ENCODE measurements at regions not wholly inside any gene's neighbourhood (a gene's known extent, or its start where the extent isn't known, plus 50 kb on each side); places are given as distances from the start of the nearest gene placed in this dataset.

- Histone ChIP-seq H3K9me3 (ENCODE audit: control insufficient read depth, insufficient read depth, low read depth, low read length) (no peaks in the 10 kb centered on the region), H3K36me3 (ENCODE audit: control insufficient read depth in 2 of 2, insufficient read depth in 1 of 2, low read length in 2 of 2) (no peaks in the 10 kb centered on the region), H3K4me3 (ENCODE audit: low read depth, low read length) (no peak overlapping the region), H3K27ac (ENCODE audit: extremely low read depth, low read depth, low read length) (no peak overlapping the region), H3K4me1 (ENCODE audit: control insufficient read depth, insufficient read depth, low read length) (no peaks in the 10 kb centered on the region)
- ChIA-PET POLR2A (no interaction called here), CTCF (no interaction called here)
- TF ChIP-seq PRDM6 (tag by site-specific recombination; IDR thresholded peaks at IDR 0.05): no peak
- TF ChIP-seq BCL11B (tag by site-specific recombination; IDR thresholded peaks at IDR 0.05; ENCODE audit: low read depth): no peak
- TF ChIP-seq ZNF175 (tag by site-specific recombination; IDR thresholded peaks at IDR 0.05): no peak
- no peak for TF ChIP-seq ZNF561 (tag by site-specific recombination; IDR thresholded peaks at IDR 0.05; ENCODE audit: borderline replicate concordance)
- TF ChIP-seq ZNF350 (tag by site-specific recombination; IDR thresholded peaks at IDR 0.05): no peak
- no peak for TF ChIP-seq GLIS1 (tag by site-specific recombination; IDR thresholded peaks at IDR 0.05)
- no peak for TF ChIP-seq ZSCAN18 (tag by site-specific recombination; IDR thresholded peaks at IDR 0.05)
- no peak for TF ChIP-seq ZNF510 (tag by site-specific recombination; IDR thresholded peaks at IDR 0.05; ENCODE audit: insufficient replicate concordance)
- TF ChIP-seq ZNF239 (tag by site-specific recombination; IDR thresholded peaks at IDR 0.05): no peak
- no peak for TF ChIP-seq REST (tag by site-specific recombination; IDR thresholded peaks at IDR 0.05)
- TF ChIP-seq ZNF292 (tag by site-specific recombination; IDR thresholded peaks at IDR 0.05; ENCODE audit: borderline replicate concordance, low read depth): no peak
- no peak for TF ChIP-seq PATZ1 (tag by site-specific recombination; IDR thresholded peaks at IDR 0.05)
These were observed 257.5 kb downstream of the PARP8 start for GRCh38 chr5:50923768-50924494.

- Histone ChIP-seq H3K4me3 (ENCODE audit: low read depth, low read length) (no peak overlapping the region), H3K36me3 (ENCODE audit: control insufficient read depth in 2 of 2, insufficient read depth in 1 of 2, low read length in 2 of 2) (no peaks in the 10 kb centered on the region), H3K27ac (ENCODE audit: extremely low read depth, low read depth, low read length) (no peak overlapping the region), H3K9me3 (ENCODE audit: control insufficient read depth, insufficient read depth, low read depth, low read length) (no peaks in the 10 kb centered on the region), H3K4me1 (ENCODE audit: control insufficient read depth, insufficient read depth, low read length) (no peaks in the 10 kb centered on the region)
- CTCF ChIA-PET: interaction anchor here (0.6 kb wide), 1 partner anchor 47 kb away, joined by 4 read pairs; no protein-coding TSS in a partner anchor
- POLR2A ChIA-PET: no interaction called here
- TF ChIP-seq PRDM6 (tag by site-specific recombination; IDR thresholded peaks at IDR 0.05) (0 out of 2 replicates have a peak, but pooled peaks have one; percentile 23), PRDM10 (tag by site-specific recombination; IDR thresholded peaks at IDR 0.05) (no peak), SALL2 (tag by site-specific recombination; IDR thresholded peaks at IDR 0.05; ENCODE audit: borderline replicate concordance) (no peak), ZNF350 (tag by site-specific recombination; IDR thresholded peaks at IDR 0.05) (no peak), PBX3 (CRISPR knock-in tag; IDR thresholded peaks at IDR 0.05) (no peak), YY1 (tag by site-specific recombination; IDR thresholded peaks at IDR 0.05) (no peak)
These were observed 261.5 kb downstream of the PARP8 start for GRCh38 chr5:50927953-50928352.
